ENCODE measurements at regions not wholly inside any gene's neighbourhood (a gene's known extent, or its start where the extent isn't known, plus 50 kb on each side); places are given as distances from the start of the nearest gene placed in this dataset.

DNA sequence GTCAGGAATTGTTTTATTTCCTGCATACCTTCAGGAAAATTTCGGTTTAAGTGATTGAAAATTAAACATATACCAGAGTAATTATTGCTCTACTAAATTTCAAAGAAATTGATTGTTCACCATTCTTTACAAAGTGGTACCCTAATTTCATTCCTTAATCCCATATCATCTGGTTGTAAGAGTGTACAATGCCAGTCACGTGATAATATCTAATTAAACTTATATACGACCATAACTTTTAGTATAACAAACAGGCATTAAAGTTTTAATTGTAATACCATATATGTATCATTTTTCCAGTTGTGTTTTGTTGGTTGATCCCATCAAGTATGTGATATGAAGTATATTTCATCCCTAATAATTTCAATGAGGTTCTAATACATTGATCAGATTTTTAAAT, 74.8 kb upstream of the PLSCR5 start:
- no peak for ATAC-seq
- TF ChIP-seq CTCF (IDR thresholded peaks at IDR 0.05), result no peak
- Histone ChIP-seq H3K27me3 (ENCODE audit: low read depth) (no peaks in the 10 kb centered on the region), H3K27ac (no peak overlapping the region), H3K4me3 (no peak overlapping the region), H3K4me1 (no peaks in the 10 kb centered on the region), H3K36me3 (no peaks in the 10 kb centered on the region), H3K9me3 (no peaks in the 10 kb centered on the region)
- intact Hi-C loops (cut with DNase I), result no loop called here
- DNase-seq, result no peak

- Histone ChIP-seq H3K27me3 (ENCODE audit: low read depth) (no peaks in the 10 kb centered on the region), H3K27ac (no peak overlapping the region), H3K4me1 (no peaks in the 10 kb centered on the region), H3K4me3 (no peak overlapping the region), H3K9me3 (no peaks in the 10 kb centered on the region), H3K36me3 (no peaks in the 10 kb centered on the region)
- no peak for TF ChIP-seq CTCF (IDR thresholded peaks at IDR 0.05)
- intact Hi-C loops (cut with DNase I), result no loop called here
- no peak for DNase-seq
- ATAC-seq, result no peak
These were observed 74.0 kb upstream of the PLSCR5 start for GRCh38 chr3:146679191-146679590.

GRCh38 chr3:146672941-146673340, 67.8 kb upstream of the PLSCR5 start:
- no peaks in the 10 kb centered on the region for H3K36me3 ChIP-seq
- no peak overlapping the region for H3K4me3 ChIP-seq
- no peak overlapping the region for H3K27ac ChIP-seq
- no peak for DNase-seq
- no peak for ATAC-seq
- no peaks in the 10 kb centered on the region for H3K4me1 ChIP-seq
- TF ChIP-seq CTCF (IDR thresholded peaks at IDR 0.05), result no peak
- intact Hi-C loops (cut with DNase I), result no loop called here
- H3K9me3 ChIP-seq, result no peaks in the 10 kb centered on the region
- no peaks in the 10 kb centered on the region for H3K27me3 ChIP-seq (ENCODE audit: low read depth)

GRCh38 chr3:146664403-146664802, 59.3 kb upstream of the PLSCR5 start:
- Histone ChIP-seq H3K9me3 (peaks cover under 1% of the 10 kb centered on the region), H3K27me3 (ENCODE audit: low read depth) (no peaks in the 10 kb centered on the region), H3K4me1 (no peaks in the 10 kb centered on the region), H3K27ac (no peak overlapping the region), H3K4me3 (no peak overlapping the region), H3K36me3 (no peaks in the 10 kb centered on the region)
- ATAC-seq (no peak), DNase-seq (no peak)
- no peak for TF ChIP-seq CTCF (IDR thresholded peaks at IDR 0.05)
- intact Hi-C loops (cut with DNase I), result no loop called here

GRCh38 chr3:146658841-146659240, 53.7 kb upstream of the PLSCR5 start:
- DNase-seq, result no peak
- no peaks in the 10 kb centered on the region for H3K27me3 ChIP-seq (ENCODE audit: low read depth)
- no peak for ATAC-seq
- H3K4me3 ChIP-seq, result no peak overlapping the region
- no peaks in the 10 kb centered on the region for H3K4me1 ChIP-seq
- intact Hi-C loops (cut with DNase I), result no loop called here
- no peak overlapping the region for H3K27ac ChIP-seq
- no peaks in the 10 kb centered on the region for H3K36me3 ChIP-seq
- peaks cover 6% of the 10 kb centered on the region for H3K9me3 ChIP-seq
- no peak for TF ChIP-seq CTCF (IDR thresholded peaks at IDR 0.05)

Data from lower lobe of right lung (tissue), 2 donors.